Tibial artery (tissue), 4 donors: ENCODE measurements at regions not wholly inside any gene's neighbourhood (a gene's known extent, or its start where the extent isn't known, plus 50 kb on each side); places are given as distances from the start of the nearest gene placed in this dataset.

Experiments
- DNase-seq, 2 donors: peaks; one replicate each; pipeline ENCODE4 v3.0.0-alpha.2; 2019
- H3K27ac ChIP-seq, 2 donors: fragments of 200-600 bp; sonication (generic) in 1 of 2; 1 replicate in 1 of 2; 2 replicates in 1 of 2; pipeline ENCODE4 v1.5.1; 2018 to 2019; ENCODE audit warnings: mild to moderate bottlenecking in 1 of 2
- H3K27me3 ChIP-seq, 2 donors: fragments of 200-600 bp; sonication (generic) in 1 of 2; one replicate each; pipeline versions ENCODE4 v1.5.1 to v1.6.0; 2016 to 2019
- H3K36me3 ChIP-seq, 3 donors: fragments of 200-600 bp; sonication (generic) in 2 of 3; one replicate each; pipeline ENCODE4 v1.5.1; 2016 to 2019; ENCODE audit warnings: mild to moderate bottlenecking in 2 of 3
- H3K4me1 ChIP-seq, 4 donors: fragments of 200-600 bp; sonication (generic) in 2 of 4; 1 replicate in 3 of 4; 2 replicates in 1 of 4; pipeline ENCODE4 v1.5.1; 2016 to 2019
- H3K4me3 ChIP-seq, 2 donors: fragments of 200-600 bp; sonication (generic) in 1 of 2; 1 replicate in 1 of 2; 2 replicates in 1 of 2; pipeline ENCODE4 v1.5.1; 2018 to 2019; ENCODE audit warnings: mild to moderate bottlenecking in 2 of 2
- H3K9me3 ChIP-seq, 3 donors: fragments of 200-600 bp; sonication (generic) in 1 of 3; one replicate each; pipeline ENCODE4 v1.5.1; 2016 to 2019
- intact Hi-C: fragments of 100-400 bp; cut with DNase I; formaldehyde crosslinking; loops from one replicate; pipeline ENCODE4 v1.15.0; 2023; ENCODE audit warnings: low total_unique reads
- TF ChIP-seq, protein P1 (sequence below), 2 experiments: fragments of 200-600 bp in 1 of 2; fragments of 450-650 bp in 1 of 2; IDR thresholded peaks; one replicate each; pipeline ENCODE4 v1.5.1; 2017 to 2019; ENCODE audit warnings: antibody characterized with exemption in 2 of 2, mild to moderate bottlenecking in 1 of 2, moderate library complexity in 1 of 2

DNA sequence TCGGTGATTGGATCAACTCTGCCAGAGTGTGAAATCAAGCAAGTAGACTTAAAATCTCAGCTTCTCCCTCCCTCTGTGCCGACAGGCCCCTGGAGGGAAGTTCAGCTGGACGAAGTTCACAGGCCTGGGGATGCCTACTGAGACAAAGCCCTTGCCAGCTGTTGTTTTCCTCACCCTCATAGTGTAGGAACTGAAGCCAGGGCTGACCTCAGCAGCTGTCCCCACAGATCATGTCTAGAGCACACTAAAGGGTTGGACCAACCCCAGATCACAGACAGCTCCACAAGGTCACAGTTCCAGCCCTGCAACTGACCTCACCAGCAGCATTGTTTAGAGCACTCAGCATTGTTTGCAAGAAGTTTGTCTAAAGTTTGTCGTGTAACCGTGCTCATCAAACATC is 261.9 kb upstream of the ECI2 start:
- Histone ChIP-seq H3K4me3 (no peak overlapping the region), H3K9me3 (no peaks in the 10 kb centered on the region), H3K27ac (no peak overlapping the region), H3K4me1 (peaks cover 0 to 10% (median 6%) of the 10 kb centered on the region in 4 donors), H3K27me3 (peaks cover 0 to 3% of the 10 kb centered on the region in 2 donors), H3K36me3 (no peaks in the 10 kb centered on the region)
- DNase-seq = no peak
- intact Hi-C loops = no loop called here
- TF ChIP-seq, protein P1, sequence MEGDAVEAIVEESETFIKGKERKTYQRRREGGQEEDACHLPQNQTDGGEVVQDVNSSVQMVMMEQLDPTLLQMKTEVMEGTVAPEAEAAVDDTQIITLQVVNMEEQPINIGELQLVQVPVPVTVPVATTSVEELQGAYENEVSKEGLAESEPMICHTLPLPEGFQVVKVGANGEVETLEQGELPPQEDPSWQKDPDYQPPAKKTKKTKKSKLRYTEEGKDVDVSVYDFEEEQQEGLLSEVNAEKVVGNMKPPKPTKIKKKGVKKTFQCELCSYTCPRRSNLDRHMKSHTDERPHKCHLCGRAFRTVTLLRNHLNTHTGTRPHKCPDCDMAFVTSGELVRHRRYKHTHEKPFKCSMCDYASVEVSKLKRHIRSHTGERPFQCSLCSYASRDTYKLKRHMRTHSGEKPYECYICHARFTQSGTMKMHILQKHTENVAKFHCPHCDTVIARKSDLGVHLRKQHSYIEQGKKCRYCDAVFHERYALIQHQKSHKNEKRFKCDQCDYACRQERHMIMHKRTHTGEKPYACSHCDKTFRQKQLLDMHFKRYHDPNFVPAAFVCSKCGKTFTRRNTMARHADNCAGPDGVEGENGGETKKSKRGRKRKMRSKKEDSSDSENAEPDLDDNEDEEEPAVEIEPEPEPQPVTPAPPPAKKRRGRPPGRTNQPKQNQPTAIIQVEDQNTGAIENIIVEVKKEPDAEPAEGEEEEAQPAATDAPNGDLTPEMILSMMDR (IDR thresholded peaks at IDR 0.05) = no peak

DNA sequence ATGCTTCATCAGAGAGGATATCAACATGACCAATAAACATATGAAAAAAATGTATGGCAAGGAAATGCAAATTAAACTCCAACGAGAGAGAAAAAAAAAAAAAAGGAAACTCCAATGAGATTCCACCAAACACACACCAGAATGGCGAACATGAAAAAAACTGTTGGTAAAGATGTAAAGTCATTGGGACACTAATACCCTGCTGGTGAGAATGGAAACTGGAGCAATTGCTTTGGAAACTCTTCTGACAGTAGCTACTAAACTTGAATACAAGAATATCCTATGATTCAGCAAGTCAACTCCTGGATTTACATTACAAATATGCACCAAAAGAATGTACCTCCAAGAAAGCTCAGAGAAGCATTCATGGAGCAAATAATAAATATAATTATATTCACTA is 260.7 kb upstream of the ECI2 start:
- intact Hi-C loops = no loop called here
- TF ChIP-seq, protein P1 (IDR thresholded peaks at IDR 0.05) = no peak
- Histone ChIP-seq H3K4me1 (no peaks in the 10 kb centered on the region), H3K36me3 (no peaks in the 10 kb centered on the region), H3K4me3 (no peak overlapping the region), H3K27ac (no peak overlapping the region), H3K27me3 (peaks cover 0 to 3% of the 10 kb centered on the region in 2 donors), H3K9me3 (no peaks in the 10 kb centered on the region)
- no peak for DNase-seq

DNA sequence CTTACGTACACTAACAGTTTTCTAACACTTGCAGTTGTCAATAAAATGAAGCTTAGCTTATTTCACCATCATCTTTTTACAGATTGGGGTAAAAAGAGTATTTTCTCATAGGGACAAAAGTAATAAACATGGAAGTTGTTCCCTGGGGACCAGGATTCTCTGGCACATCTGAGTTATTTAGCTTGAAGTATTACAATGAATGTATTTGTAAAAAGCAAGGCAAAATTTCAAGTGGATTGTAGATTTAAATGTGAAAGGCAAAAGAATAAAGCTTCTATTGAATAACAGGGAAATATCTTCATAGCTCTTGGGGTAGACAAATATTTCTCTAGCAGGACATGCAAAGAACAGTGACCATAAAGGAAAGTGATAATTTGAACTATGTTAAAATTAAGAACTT is 260.0 kb upstream of the ECI2 start:
- peaks cover 0 to 3% of the 10 kb centered on the region in 2 donors for H3K27me3 ChIP-seq
- no peaks in the 10 kb centered on the region for H3K36me3 ChIP-seq
- H3K27ac ChIP-seq = no peak overlapping the region
- no peaks in the 10 kb centered on the region for H3K4me1 ChIP-seq
- no peaks in the 10 kb centered on the region for H3K9me3 ChIP-seq
- TF ChIP-seq, protein P1 (IDR thresholded peaks at IDR 0.05) = no peak
- intact Hi-C loops = no loop called here
- DNase-seq = no peak
- no peak overlapping the region for H3K4me3 ChIP-seq

DNA sequence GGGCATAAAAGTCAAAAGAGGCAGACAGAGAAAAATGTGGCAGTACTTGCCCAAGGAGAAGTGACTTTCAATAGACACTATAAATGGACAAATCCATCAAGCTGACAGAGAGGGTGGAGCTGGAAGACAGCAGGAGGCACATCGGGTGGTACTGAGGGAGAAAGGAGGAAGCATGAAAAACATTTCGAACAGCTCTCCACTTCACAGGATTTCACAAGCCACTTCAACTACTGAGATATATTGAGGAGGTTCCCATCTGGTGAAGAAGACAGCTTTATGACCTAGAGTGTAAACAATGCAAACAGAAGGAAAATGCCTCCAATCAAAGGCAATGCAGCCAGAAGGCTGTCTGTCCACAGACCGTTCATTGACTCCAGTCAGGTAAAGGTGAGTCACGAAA is 259.4 kb upstream of the ECI2 start:
- peaks cover 0 to 3% of the 10 kb centered on the region in 2 donors for H3K27me3 ChIP-seq
- TF ChIP-seq, protein P1 (IDR thresholded peaks at IDR 0.05) = no peak
- intact Hi-C loops = no loop called here
- H3K9me3 ChIP-seq = no peaks in the 10 kb centered on the region
- H3K4me1 ChIP-seq = no peaks in the 10 kb centered on the region
- no peak for DNase-seq
- no peaks in the 10 kb centered on the region for H3K36me3 ChIP-seq
- H3K4me3 ChIP-seq = no peak overlapping the region
- H3K27ac ChIP-seq = no peak overlapping the region

DNA sequence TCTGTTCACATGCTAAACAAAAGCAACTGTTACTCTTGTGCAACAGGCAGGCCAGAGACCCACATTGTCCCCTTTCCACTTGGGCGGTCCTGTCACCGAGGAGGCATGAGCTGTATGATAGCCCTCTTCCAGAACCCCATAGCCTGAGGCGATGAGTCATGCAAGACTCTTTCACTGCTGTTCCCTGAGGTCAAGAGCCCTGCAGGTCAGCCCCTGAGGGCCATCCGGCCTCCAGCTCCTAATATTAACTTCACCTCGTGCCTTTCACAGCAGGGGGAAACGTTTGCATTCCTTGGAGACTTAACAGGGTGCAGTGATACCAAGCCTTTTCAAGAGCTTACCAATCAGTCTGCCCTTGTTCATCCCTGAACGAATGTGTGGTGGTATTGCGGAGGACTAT is 253.3 kb upstream of the ECI2 start:
- no peak for DNase-seq

More for the DNA sequence above, 253.3 kb upstream of the ECI2 start:
- Histone ChIP-seq H3K9me3 (peaks cover 0 to 13% (median 12%) of the 10 kb centered on the region in 3 donors), H3K36me3 (no peaks in the 10 kb centered on the region), H3K4me3 (no peak overlapping the region), H3K27me3 (peaks cover 0 to 3% of the 10 kb centered on the region in 2 donors), H3K4me1 (no peaks in the 10 kb centered on the region), H3K27ac (no peak overlapping the region)
- intact Hi-C loops = no loop called here
- TF ChIP-seq, protein P1 (IDR thresholded peaks at IDR 0.05) = no peak
